C4-2B (cell line): ENCODE measurements at regions not wholly inside any gene's neighbourhood (a gene's known extent, or its start where the extent isn't known, plus 50 kb on each side); places are given as distances from the start of the nearest gene placed in this dataset.

Experiments
- H3K27ac ChIP-seq: fragments of 450-650 bp; 2 replicates; pipeline ENCODE4 v1.5.1; 2017
- ZFX ChIP-seq: fragments of 450-650 bp; IDR thresholded peaks from 2 replicates; pipeline ENCODE4 v1.6.1; 2017
- TF ChIP-seq, protein P1 (sequence below): fragments of 450-650 bp; conservative IDR thresholded peaks from 2 replicates; pipeline ENCODE4 v1.5.1; 2017; ENCODE audit warnings: mild to moderate bottlenecking

DNA sequence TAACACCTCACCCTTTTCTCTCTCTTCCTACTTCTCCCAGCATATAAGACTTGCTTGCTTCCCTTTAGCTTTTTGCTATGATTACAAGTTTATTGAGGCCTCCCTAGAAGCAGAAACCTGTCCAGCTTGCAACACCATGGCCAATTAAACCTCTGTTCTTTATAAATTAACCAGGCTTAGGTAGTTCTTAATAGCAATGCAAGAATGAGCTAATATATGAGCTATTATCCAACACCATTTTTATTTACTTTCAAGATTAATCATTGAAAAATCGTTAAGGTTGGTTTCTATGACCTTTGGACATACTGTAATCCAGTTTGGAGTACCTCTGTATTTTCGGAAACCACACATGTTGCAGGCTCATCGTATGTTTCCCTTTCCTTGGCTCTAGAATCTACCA is 643.1 kb downstream of the ZPLD1 start:
- no peak for TF ChIP-seq ZFX
- TF ChIP-seq, protein P1, sequence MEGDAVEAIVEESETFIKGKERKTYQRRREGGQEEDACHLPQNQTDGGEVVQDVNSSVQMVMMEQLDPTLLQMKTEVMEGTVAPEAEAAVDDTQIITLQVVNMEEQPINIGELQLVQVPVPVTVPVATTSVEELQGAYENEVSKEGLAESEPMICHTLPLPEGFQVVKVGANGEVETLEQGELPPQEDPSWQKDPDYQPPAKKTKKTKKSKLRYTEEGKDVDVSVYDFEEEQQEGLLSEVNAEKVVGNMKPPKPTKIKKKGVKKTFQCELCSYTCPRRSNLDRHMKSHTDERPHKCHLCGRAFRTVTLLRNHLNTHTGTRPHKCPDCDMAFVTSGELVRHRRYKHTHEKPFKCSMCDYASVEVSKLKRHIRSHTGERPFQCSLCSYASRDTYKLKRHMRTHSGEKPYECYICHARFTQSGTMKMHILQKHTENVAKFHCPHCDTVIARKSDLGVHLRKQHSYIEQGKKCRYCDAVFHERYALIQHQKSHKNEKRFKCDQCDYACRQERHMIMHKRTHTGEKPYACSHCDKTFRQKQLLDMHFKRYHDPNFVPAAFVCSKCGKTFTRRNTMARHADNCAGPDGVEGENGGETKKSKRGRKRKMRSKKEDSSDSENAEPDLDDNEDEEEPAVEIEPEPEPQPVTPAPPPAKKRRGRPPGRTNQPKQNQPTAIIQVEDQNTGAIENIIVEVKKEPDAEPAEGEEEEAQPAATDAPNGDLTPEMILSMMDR, result no peak

DNA sequence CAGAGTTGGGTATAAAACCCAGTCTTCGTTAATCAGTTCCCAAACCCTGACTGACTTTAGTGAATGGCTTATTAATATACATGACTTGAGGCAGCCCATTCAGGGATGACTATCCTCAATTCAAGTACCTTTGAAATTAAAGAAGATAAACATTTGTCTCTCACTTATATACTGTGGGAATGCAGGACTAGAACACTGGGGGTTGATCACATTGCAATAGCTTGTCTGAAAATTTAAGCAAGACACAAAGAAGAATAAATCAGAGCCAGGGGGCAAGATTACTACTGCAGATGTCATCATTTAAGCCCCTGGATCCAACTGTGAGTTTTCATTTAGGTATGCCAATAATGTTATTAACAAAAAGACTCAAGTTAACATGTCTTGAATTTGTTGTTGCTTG is 647.7 kb downstream of the ZPLD1 start:
- no peak overlapping the region for H3K27ac ChIP-seq
- no peak for TF ChIP-seq ZFX
- TF ChIP-seq, protein P1, result no peak

More for the DNA sequence above, 643.1 kb downstream of the ZPLD1 start:
- H3K27ac ChIP-seq, result no peak overlapping the region

GRCh38 chr3:103083848-103084631 is 649.2 kb downstream of the ZPLD1 start:
- TF ChIP-seq ZFX, result no peak
- TF ChIP-seq, protein P1, result no peak
- H3K27ac ChIP-seq, result no peak overlapping the region

- H3K27ac ChIP-seq, result no peak overlapping the region
- no peak for TF ChIP-seq ZFX
- TF ChIP-seq, protein P1, result no peak
These were observed 650.6 kb downstream of the ZPLD1 start for GRCh38 chr3:103085465-103085864.

GRCh38 chr3:103089758-103090157 is 654.9 kb downstream of the ZPLD1 start:
- TF ChIP-seq, protein P1, result no peak
- TF ChIP-seq ZFX, result no peak
- H3K27ac ChIP-seq, result no peak overlapping the region

- H3K27ac ChIP-seq, result 0 out of 2 replicates have a peak overlapping the region, but pooled peaks have one; percentile 28
- TF ChIP-seq, protein P1, result no peak
- TF ChIP-seq ZFX, result no peak
These were observed 670.4 kb downstream of the ZPLD1 start for GRCh38 chr3:103105206-103105605.

- H3K27ac ChIP-seq, result peak overlapping the region; percentile 4; the same call in 1 of the 2 replicates
- TF ChIP-seq, protein P1, result no peak
- no peak for TF ChIP-seq ZFX
These were observed 677.5 kb downstream of the ZPLD1 start for GRCh38 chr3:103112273-103112672.
